ENCODE measurements at regions not wholly inside any gene's neighbourhood (a gene's known extent, or its start where the extent isn't known, plus 50 kb on each side); places are given as distances from the start of the nearest gene placed in this dataset.
"Not testable (repeated sequence)": the region's sequence is repeated elsewhere in the genome, so short reads cannot be mapped to it uniquely, and the experiment has no call there.

DNA sequence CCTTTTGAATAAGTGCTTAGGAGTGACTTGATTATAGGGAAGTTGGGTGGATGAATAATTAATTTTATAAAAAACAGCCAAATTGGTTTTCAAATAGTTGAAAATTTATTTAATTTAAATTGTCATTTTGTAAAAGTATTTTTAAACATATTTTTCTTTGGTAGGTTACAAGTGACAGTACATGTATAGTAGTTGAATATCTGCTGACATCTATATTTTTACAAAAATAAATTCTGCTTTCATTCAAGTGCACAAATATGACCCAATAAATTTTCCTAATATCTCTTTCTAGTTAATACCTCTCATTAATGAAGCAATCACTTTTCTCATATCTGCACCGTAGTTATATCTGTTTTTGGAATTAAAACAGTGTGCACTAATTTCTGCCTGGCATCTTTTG, 653.6 kb upstream of the TPTE start:
- TF ChIP-seq CTCF, POLR2A (IDR thresholded peaks at IDR 0.05): not testable (repeated sequence)
